Neuronal stem cell (in vitro differentiated cells): ENCODE measurements at regions not wholly inside any gene's neighbourhood (a gene's known extent, or its start where the extent isn't known, plus 50 kb on each side); places are given as distances from the start of the nearest gene placed in this dataset.

Experiments
- DNase-seq: peaks from one replicate; pipeline ENCODE4 v3.0.0-alpha.2; 2013; ENCODE audit warnings: low spot score
- H2AFZ ChIP-seq: one replicate; pipeline ENCODE4 v1.6.1; 2013; ENCODE audit warnings: mild to moderate bottlenecking, low read length, inconsistent platforms
- H2AK5ac ChIP-seq: 2 replicates; pipeline ENCODE4 v1.6.1; 2013; ENCODE audit warnings: low read depth, mild to moderate bottlenecking, inconsistent platforms, low read length, moderate library complexity, mixed read lengths
- H2BK120ac ChIP-seq: 2 replicates; pipeline ENCODE4 v1.6.1; 2013; ENCODE audit warnings: low read depth, mild to moderate bottlenecking, inconsistent platforms, low read length, moderate library complexity, mixed read lengths
- H2BK12ac ChIP-seq: one replicate; pipeline ENCODE4 v1.6.1; 2013; ENCODE audit warnings: low read length, inconsistent platforms
- H2BK15ac ChIP-seq: 2 replicates; pipeline ENCODE4 v1.6.1; 2013; ENCODE audit warnings: mild to moderate bottlenecking, low read length, inconsistent platforms, mixed read lengths
- H2BK5ac ChIP-seq: one replicate; pipeline ENCODE4 v1.6.1; 2013; ENCODE audit warnings: inconsistent platforms, mild to moderate bottlenecking, low read length, moderate library complexity
- H3K14ac ChIP-seq: one replicate; pipeline ENCODE4 v1.6.1; 2013; ENCODE audit warnings: low read length, inconsistent platforms
- H3K18ac ChIP-seq: 2 replicates; pipeline ENCODE4 v1.6.1; 2013; ENCODE audit warnings: low read length, inconsistent platforms
- H3K23ac ChIP-seq: 2 replicates; pipeline ENCODE4 v1.6.1; 2013; ENCODE audit warnings: low read depth, mild to moderate bottlenecking, mixed read lengths, low read length, inconsistent platforms; ENCODE audit not compliant: poor library complexity
- H3K27ac ChIP-seq: replicated peaks from 3 replicates; pipeline ENCODE4 v1.5.1; 2013; ENCODE audit warnings: low read length, inconsistent platforms
- H3K27me3 ChIP-seq, 3 experiments: 2 replicates each; pipeline ENCODE4 v1.6.1; 2013; ENCODE audit warnings: low read length in 3 of 3, mild to moderate bottlenecking in 2 of 3, inconsistent platforms in 1 of 3, low read depth in 1 of 3, mixed read lengths in 1 of 3, moderate library complexity in 1 of 3; ENCODE audit not compliant: control insufficient read depth in 3 of 3, insufficient read depth in 3 of 3
- H3K36me3 ChIP-seq, 2 donors: replicated peaks in 1 of 2; 2 replicates each; pipeline ENCODE4 v1.6.1; 2013; ENCODE audit warnings: low read length in 2 of 2; ENCODE audit not compliant: control insufficient read depth in 2 of 2, insufficient read depth in 2 of 2
- H3K4ac ChIP-seq: 2 replicates; pipeline ENCODE4 v1.6.1; 2013; ENCODE audit warnings: inconsistent platforms, mild to moderate bottlenecking, low read length, moderate library complexity
- H3K4me1 ChIP-seq, 2 donors: 1 replicate in 1 of 2; 2 replicates in 1 of 2; pipeline ENCODE4 v1.6.1; 2013; ENCODE audit warnings: low read length in 2 of 2, low read depth in 1 of 2; ENCODE audit not compliant: control insufficient read depth in 2 of 2, insufficient read depth in 1 of 2
- H3K4me2 ChIP-seq: one replicate; pipeline ENCODE4 v1.6.1; 2013; ENCODE audit warnings: mild to moderate bottlenecking, low read length, inconsistent platforms; ENCODE audit not compliant: insufficient read depth, poor library complexity, severe bottlenecking
- H3K4me3 ChIP-seq, 2 donors: 2 replicates each; pipeline ENCODE4 v1.5.1; 2013; ENCODE audit warnings: low read length in 2 of 2, mild to moderate bottlenecking in 2 of 2, inconsistent platforms in 1 of 2, moderate library complexity in 1 of 2
- H3K79me1 ChIP-seq: one replicate; pipeline ENCODE4 v1.6.1; 2013; ENCODE audit warnings: low read depth, mild to moderate bottlenecking, inconsistent platforms, low read length, moderate library complexity
- H3K9ac ChIP-seq: one replicate; pipeline ENCODE4 v1.6.1; 2013; ENCODE audit warnings: mild to moderate bottlenecking, low read depth, low read length, inconsistent platforms; ENCODE audit not compliant: poor library complexity
- H3K9me3 ChIP-seq, 2 donors: replicated peaks in 1 of 2; 2 replicates each; pipeline versions ENCODE3 to v1.6.1; 2013; ENCODE audit warnings: low read length in 2 of 2, mild to moderate bottlenecking in 2 of 2, inconsistent platforms in 1 of 2, low read depth in 1 of 2, mixed read lengths in 1 of 2, moderate library complexity in 1 of 2; ENCODE audit not compliant: control insufficient read depth in 2 of 2, insufficient read depth in 1 of 2
- H4K8ac ChIP-seq: one replicate; pipeline ENCODE4 v1.6.1; 2013; ENCODE audit warnings: low read depth, mild to moderate bottlenecking, inconsistent platforms, low read length, moderate library complexity
- H4K91ac ChIP-seq: one replicate; pipeline ENCODE4 v1.6.1; 2013; ENCODE audit warnings: low read length, low read depth, mild to moderate bottlenecking, inconsistent platforms; ENCODE audit not compliant: poor library complexity
- WGBS, 2 donors: extraction: QIAGEN DNeasy Blood & Tissue Kit; methylation state at CpG; one replicate each; pipeline ENCODE4 v1.1.7; 2013; ENCODE audit warnings: missing lambda C conversion rate in 2 of 2, mixed read lengths in 1 of 2; ENCODE audit not compliant: insufficient read length in 2 of 2, insufficient replicate concordance in 1 of 2; ENCODE audit errors: extremely low coverage in 2 of 2; 5-methylcytosine and 5-hydroxymethylcytosine counted together

DNA sequence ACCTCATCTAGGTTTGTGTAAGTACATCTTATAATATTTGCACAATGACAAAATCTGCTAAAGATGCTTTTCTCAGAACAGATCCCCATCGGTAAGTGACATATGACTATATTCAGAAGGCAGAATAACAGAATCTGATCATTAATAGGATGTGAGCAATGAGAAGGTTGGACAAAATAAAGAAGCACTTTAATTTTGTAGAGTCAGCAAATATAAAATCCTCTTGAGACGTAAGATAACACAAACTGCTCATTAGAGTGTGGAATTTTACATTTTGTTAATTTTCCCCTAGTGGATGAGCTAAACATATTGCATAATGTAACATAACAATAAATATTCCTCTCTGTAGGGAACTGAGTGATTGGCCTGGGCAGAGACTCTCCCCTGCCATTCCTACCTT is 658.4 kb upstream of the ZP4 start:
- no peaks in the 10 kb centered on the region for H3K79me1 ChIP-seq
- no peak overlapping the region for H3K4ac ChIP-seq
- no peak overlapping the region for H3K9ac ChIP-seq
- no peak for DNase-seq
- no peak overlapping the region for H2BK5ac ChIP-seq
- no peak overlapping the region for H3K23ac ChIP-seq
- WGBS, 2 donors: no CpG with 5 or more reads among the region's 2 CpGs
- no peaks in the 10 kb centered on the region for H3K36me3 ChIP-seq
- no peak overlapping the region for H3K14ac ChIP-seq
- H3K4me3 ChIP-seq: no peak overlapping the region
- no peaks in the 10 kb centered on the region for H3K4me1 ChIP-seq
- H2BK120ac ChIP-seq: no peak overlapping the region
- no peak overlapping the region for H3K18ac ChIP-seq
- H3K27ac ChIP-seq: no peak overlapping the region
- no peaks in the 10 kb centered on the region for H3K27me3 ChIP-seq
- H2AK5ac ChIP-seq: no peak overlapping the region
- no peak overlapping the region for H2BK15ac ChIP-seq
- H3K9me3 ChIP-seq: no peaks in the 10 kb centered on the region
- no peak overlapping the region for H4K91ac ChIP-seq
- H3K4me2 ChIP-seq: no peak overlapping the region
- H2BK12ac ChIP-seq: no peak overlapping the region
- H2AFZ ChIP-seq: no peak overlapping the region
- no peak overlapping the region for H4K8ac ChIP-seq

DNA sequence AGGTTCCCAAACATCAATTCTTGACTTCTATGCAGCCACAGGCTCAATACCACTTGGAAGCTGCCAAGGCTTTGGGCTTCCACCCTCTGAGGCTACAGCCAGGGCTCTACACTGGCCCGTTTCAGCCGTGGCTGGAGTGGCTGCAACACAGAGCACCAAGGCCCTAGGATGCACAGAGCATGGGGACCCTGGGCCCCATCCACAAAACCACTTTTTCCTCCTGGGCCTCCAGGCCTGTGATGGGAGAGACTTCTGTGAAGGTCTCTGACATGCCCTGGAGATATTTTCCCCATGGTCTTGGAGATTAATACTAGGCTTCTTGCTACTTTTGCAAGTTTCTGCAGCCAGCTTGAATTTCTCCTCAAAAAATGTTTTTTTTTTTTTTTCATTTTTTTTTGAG is 655.4 kb upstream of the ZP4 start:
- no peaks in the 10 kb centered on the region for H3K4me1 ChIP-seq
- no peak overlapping the region for H4K8ac ChIP-seq
- H3K23ac ChIP-seq: no peak overlapping the region
- no peaks in the 10 kb centered on the region for H3K9me3 ChIP-seq
- no peak overlapping the region for H2BK5ac ChIP-seq
- H2BK120ac ChIP-seq: no peak overlapping the region
- no peak overlapping the region for H3K18ac ChIP-seq
- H2BK12ac ChIP-seq: no peak overlapping the region
- no peak overlapping the region for H3K14ac ChIP-seq
- no peak for DNase-seq
- no peak overlapping the region for H2BK15ac ChIP-seq
- no CpG with 5 or more reads among the region's 2 CpGs for WGBS, 2 donors
- no peak overlapping the region for H2AFZ ChIP-seq
- no peak overlapping the region for H3K4ac ChIP-seq
- no peaks in the 10 kb centered on the region for H3K27me3 ChIP-seq
- H4K91ac ChIP-seq: no peak overlapping the region
- H3K4me3 ChIP-seq: no peak overlapping the region
- H2AK5ac ChIP-seq: no peak overlapping the region
- no peaks in the 10 kb centered on the region for H3K79me1 ChIP-seq
- H3K4me2 ChIP-seq: no peak overlapping the region
- H3K36me3 ChIP-seq: no peaks in the 10 kb centered on the region
- H3K27ac ChIP-seq: no peak overlapping the region
- no peak overlapping the region for H3K9ac ChIP-seq

DNA sequence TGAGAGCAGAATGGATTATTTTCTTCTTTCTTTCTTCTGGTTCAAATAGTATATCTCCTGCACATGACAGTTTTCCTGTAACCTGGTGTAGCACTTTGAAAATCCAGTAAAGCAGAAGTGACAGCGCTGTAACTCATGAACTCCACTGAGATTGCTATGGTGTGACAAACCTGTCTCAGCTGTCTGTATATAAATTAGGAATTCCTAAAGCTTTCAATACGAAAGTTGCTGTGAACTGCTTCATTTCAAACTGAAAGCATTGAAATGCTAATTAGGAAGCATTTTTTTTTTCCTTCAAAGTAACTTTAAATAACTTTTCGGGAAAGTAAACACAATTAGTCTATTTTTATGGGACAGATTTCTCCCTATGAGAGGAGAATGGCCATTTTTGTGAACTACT is 646.9 kb upstream of the ZP4 start:
- Histone ChIP-seq H4K91ac (no peak overlapping the region), H3K4me3 (no peak overlapping the region), H3K79me1 (no peaks in the 10 kb centered on the region), H2AK5ac (no peak overlapping the region), H3K4me2 (no peak overlapping the region), H2BK15ac (no peak overlapping the region), H3K9ac (no peak overlapping the region), H3K14ac (no peak overlapping the region), H3K23ac (no peak overlapping the region), H4K8ac (no peak overlapping the region), H3K27ac (no peak overlapping the region), H2AFZ (peak overlapping the region; percentile 60), H3K9me3 (no peaks in the 10 kb centered on the region), H3K4me1 (peaks cover 0 to 10% of the 10 kb centered on the region in 2 donors), H2BK12ac (no peak overlapping the region), H3K4ac (no peak overlapping the region), H3K18ac (no peak overlapping the region), H3K36me3 (no peaks in the 10 kb centered on the region), H2BK5ac (no peak overlapping the region), H3K27me3 (no peaks in the 10 kb centered on the region), H2BK120ac (no peak overlapping the region)
- no peak for DNase-seq
- WGBS, 2 donors: no CpG with 5 or more reads among the region's 3 CpGs

DNA sequence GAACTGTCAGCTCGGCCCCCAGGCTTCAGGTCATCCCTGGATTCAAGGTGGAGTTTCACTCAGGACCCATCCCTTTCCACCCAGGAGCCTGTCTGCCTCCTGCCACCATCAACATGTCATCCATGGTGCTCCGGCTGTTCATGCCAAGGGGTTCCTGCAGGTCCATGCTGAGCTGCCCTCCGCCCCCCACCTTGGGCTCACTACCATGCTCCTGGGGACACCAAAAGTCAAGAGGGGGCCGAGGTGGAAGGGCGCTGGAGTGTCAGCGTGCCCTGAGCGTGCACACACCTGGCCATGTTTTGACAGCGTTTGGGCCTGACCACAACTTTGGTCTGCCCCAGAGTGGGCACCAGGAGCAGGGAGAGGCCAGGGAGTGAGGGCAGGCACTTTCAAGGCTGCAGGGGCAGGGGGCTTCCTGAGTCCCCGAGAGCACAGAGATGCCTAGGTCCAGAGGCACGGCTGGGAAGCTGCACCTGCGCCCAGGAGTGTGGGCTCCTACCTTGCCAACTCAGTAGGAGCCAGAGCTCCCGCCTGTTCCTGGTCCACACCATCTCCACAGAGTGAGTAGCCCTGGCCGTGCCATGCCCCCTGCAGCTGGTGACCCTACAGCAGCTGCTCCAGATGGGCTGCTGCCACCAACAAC is 639.6 kb upstream of the ZP4 start:
- Histone ChIP-seq H2BK15ac (no peak overlapping the region), H3K36me3 (no peaks in the 10 kb centered on the region), H4K8ac (no peak overlapping the region), H2AFZ (no peak overlapping the region), H3K79me1 (no peaks in the 10 kb centered on the region), H3K18ac (peak overlapping the region; percentile 72), H3K23ac (no peak overlapping the region), H3K27me3 (no peaks in the 10 kb centered on the region), H3K4ac (no peak overlapping the region), H2BK12ac (no peak overlapping the region), H3K9me3 (peaks cover 2 to 9% of the 10 kb centered on the region in 2 donors), H4K91ac (no peak overlapping the region), H3K14ac (peak overlapping the region; percentile 67), H3K27ac (no peak overlapping the region), H3K4me2 (no peak overlapping the region), H3K9ac (no peak overlapping the region), H3K4me1 (no peaks in the 10 kb centered on the region), H2BK5ac (no peak overlapping the region), H3K4me3 (peak overlapping the region in 1 of 2 donors; percentile 59), H2BK120ac (no peak overlapping the region), H2AK5ac (peak overlapping the region; percentile 25)
- DNase-seq: no peak
- no CpG with 5 or more reads among the region's 13 CpGs for WGBS, 2 donors
